ENCODE measurements at regions not wholly inside any gene's neighbourhood (a gene's known extent, or its start where the extent isn't known, plus 50 kb on each side); places are given as distances from the start of the nearest gene placed in this dataset.

DNA sequence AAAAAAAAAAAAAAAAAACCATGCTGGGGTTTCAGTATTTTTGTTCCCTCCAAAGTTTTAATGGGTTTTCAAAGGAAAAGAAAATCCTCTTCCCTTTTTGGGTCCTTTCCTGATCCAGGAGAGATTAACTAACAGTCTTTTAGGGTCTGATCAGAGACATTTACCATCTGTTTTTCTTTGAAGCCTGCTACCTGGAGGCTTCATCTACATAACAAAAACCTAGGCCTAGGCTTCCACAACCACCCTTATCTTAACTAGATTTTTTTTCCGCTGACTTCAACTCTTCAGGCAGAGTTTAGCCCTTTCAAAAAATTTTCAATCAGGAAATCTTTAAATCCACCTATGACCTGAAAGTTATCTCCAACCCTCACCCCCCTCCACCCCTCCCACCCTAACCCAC lies 154.7 kb downstream of the MBD2 start:
- H3K4me1 Mint-ChIP-seq: no peaks in the 10 kb centered on the region
- H3K36me3 Mint-ChIP-seq (ENCODE audit: low read depth): no peaks in the 10 kb centered on the region
- TF ChIP-seq, protein P1, sequence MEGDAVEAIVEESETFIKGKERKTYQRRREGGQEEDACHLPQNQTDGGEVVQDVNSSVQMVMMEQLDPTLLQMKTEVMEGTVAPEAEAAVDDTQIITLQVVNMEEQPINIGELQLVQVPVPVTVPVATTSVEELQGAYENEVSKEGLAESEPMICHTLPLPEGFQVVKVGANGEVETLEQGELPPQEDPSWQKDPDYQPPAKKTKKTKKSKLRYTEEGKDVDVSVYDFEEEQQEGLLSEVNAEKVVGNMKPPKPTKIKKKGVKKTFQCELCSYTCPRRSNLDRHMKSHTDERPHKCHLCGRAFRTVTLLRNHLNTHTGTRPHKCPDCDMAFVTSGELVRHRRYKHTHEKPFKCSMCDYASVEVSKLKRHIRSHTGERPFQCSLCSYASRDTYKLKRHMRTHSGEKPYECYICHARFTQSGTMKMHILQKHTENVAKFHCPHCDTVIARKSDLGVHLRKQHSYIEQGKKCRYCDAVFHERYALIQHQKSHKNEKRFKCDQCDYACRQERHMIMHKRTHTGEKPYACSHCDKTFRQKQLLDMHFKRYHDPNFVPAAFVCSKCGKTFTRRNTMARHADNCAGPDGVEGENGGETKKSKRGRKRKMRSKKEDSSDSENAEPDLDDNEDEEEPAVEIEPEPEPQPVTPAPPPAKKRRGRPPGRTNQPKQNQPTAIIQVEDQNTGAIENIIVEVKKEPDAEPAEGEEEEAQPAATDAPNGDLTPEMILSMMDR (conservative IDR thresholded peaks at IDR 0.05): no peak
- H3K27ac Mint-ChIP-seq (ENCODE audit: unreplicated experiment): no peak overlapping the region
- H3K9me3 Mint-ChIP-seq: no peaks in the 10 kb centered on the region
- no peak for DNase-seq (ENCODE audit: low read depth, low spot score)
- H3K27me3 Mint-ChIP-seq (ENCODE audit: low read depth): no peaks in the 10 kb centered on the region
- no peak overlapping the region for H3K4me3 Mint-ChIP-seq

DNA sequence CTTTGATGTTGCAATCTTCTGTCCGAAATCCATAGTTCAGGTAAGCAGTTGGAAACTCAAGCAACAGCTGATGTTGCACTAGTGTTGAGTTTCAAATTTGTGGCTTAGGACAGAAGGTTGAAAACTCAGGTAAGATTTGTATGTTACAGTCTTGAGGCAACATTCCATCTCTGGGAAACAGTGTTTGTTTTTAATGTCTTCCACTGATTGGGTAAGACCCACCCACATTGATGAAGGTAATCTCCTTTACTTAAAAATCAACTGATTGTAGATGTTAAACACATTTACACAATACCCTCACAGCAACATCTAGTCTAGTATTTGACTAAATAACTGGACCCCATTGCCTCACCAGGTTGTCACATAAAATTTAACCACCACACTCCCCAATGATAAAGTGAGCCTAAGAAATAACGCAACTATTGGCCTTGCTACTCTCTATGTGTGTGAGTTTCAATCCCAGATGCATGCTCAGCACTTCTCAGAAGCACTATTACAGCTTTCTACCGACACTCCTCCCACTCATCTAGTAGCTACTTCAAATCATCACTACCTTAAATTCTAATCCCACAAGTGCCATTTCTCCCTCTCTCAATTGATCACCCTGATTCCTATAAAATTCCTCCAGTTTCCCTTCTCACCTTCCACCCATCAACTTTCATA lies 164.0 kb downstream of the MBD2 start:
- Mint-ChIP-seq H3K27me3 (ENCODE audit: low read depth) (peaks cover 3% of the 10 kb centered on the region), H3K4me3 (no peak overlapping the region), H3K4me1 (no peaks in the 10 kb centered on the region), H3K27ac (ENCODE audit: unreplicated experiment) (no peak overlapping the region), H3K9me3 (peaks cover 9% of the 10 kb centered on the region), H3K36me3 (ENCODE audit: low read depth) (no peaks in the 10 kb centered on the region)
- TF ChIP-seq, protein P1 (conservative IDR thresholded peaks at IDR 0.05): no peak
- no peak for DNase-seq (ENCODE audit: low read depth, low spot score)

DNA sequence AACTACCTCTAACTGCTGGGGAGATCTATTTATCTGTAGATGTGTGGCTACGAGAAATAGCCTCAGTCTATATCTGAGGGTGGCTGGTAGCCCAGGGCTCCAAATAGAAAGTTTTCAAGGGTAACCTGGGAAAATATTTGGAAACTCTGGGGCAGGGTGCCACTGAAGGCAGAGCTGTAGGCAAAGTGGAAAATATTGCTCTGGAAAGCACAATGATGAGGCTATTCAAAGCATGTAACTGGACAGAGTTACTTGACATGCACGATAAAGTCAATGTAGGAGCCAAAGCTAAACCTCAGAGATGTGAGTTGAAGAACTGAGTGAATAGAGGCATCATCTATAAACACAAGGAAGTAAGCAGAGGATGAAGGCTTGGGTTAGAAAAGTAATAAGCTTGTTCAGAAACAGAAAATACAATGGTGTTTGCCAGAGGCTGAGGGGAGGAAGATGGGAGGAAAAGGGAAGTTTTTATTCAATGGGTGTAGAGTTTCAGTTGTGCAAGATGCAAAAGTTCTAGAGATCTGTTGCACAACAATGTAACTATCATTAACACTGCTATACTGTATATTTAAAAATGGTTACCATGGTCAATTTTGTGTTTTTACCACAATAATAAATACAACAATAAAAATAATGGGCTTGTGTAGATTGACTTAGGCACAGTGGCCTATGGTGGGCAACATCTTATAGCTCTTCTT lies 171.6 kb downstream of the MBD2 start:
- Mint-ChIP-seq H3K36me3 (ENCODE audit: low read depth) (no peaks in the 10 kb centered on the region), H3K4me1 (no peaks in the 10 kb centered on the region), H3K9me3 (peaks cover 5% of the 10 kb centered on the region), H3K27ac (ENCODE audit: unreplicated experiment) (no peak overlapping the region), H3K4me3 (no peak overlapping the region), H3K27me3 (ENCODE audit: low read depth) (no peaks in the 10 kb centered on the region)
- DNase-seq (ENCODE audit: low read depth, low spot score): no peak
- TF ChIP-seq, protein P1 (conservative IDR thresholded peaks at IDR 0.05): no peak

DNA sequence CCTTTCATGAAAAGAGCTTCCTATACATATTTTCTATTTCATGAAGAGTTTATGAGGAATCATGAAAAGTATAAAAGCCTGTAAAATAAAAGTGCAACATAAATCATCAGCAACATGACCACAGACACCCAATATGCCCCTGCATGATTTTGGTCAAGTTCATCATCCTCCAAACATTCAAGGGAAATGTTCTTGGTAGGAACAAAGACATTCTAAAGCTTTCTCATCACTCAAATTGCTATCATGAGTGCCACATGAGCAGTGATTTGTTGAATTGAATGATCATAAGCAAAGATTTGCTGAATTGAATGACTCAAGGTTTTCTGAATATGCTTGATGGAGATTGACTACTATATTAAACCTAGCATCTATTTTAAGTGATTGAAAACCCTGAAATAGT lies 172.2 kb downstream of the MBD2 start:
- Mint-ChIP-seq H3K4me1 (no peaks in the 10 kb centered on the region), H3K4me3 (no peak overlapping the region), H3K9me3 (peaks cover 5% of the 10 kb centered on the region), H3K36me3 (ENCODE audit: low read depth) (no peaks in the 10 kb centered on the region), H3K27me3 (ENCODE audit: low read depth) (no peaks in the 10 kb centered on the region), H3K27ac (ENCODE audit: unreplicated experiment) (no peak overlapping the region)
- TF ChIP-seq, protein P1 (conservative IDR thresholded peaks at IDR 0.05): no peak
- no peak for DNase-seq (ENCODE audit: low read depth, low spot score)

DNA sequence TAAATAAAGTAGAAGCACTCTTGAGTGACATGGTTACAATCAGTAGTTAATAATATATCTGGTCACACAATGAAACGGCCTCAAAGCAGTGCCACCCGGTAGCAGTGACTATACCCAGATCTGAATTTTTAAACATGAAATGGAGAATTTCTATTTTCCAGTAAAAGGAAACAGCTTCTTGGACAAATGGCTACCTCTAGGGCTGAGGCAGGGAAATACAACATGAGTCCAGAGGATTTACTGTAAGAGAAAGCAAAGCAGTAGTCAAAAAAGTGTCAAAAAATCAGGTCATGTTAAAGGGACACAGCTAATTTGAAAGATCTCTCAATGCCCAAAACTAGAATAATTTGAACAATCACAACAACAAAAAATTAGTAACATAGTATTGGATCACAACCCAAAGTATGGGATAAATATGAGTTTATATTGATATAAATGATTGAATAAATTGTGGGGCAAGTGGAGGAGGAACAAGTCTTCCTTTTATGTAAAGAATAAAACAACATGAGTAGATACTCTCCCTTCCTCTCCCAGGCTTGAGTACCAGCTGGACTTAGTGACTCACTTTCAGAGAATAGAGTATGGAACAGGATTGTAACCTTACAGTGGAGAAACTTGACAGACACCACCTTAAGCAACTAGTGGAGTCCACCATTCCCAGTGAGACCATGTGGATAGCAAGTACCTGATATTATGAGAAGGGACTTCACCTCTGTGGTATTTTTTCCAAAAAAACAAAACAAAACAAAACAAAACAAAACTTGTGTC lies 180.8 kb downstream of the MBD2 start:
- TF ChIP-seq, protein P1 (conservative IDR thresholded peaks at IDR 0.05): no peak
- no peak overlapping the region for H3K4me3 Mint-ChIP-seq
- H3K27me3 Mint-ChIP-seq (ENCODE audit: low read depth): no peaks in the 10 kb centered on the region
- no peak overlapping the region for H3K27ac Mint-ChIP-seq (ENCODE audit: unreplicated experiment)
- H3K9me3 Mint-ChIP-seq: no peaks in the 10 kb centered on the region
- no peaks in the 10 kb centered on the region for H3K4me1 Mint-ChIP-seq
- no peaks in the 10 kb centered on the region for H3K36me3 Mint-ChIP-seq (ENCODE audit: low read depth)
- DNase-seq (ENCODE audit: low read depth, low spot score): no peak

Measured in neural crest cell (in vitro differentiated cells).